PC-3 (cell line): ENCODE measurements at regions not wholly inside any gene's neighbourhood (a gene's known extent, or its start where the extent isn't known, plus 50 kb on each side); places are given as distances from the start of the nearest gene placed in this dataset.

ENCODE experiments used
- ATAC-seq: fragments of 200-7000 bp; cut with Tn5 transposase; 2 replicates; pipeline ENCODE4 v1.9.1; 2020; ENCODE audit warnings: mild to moderate bottlenecking, moderate library complexity
- BruUV-seq: library from RNA; stranded (reverse); fragments of 400-500 nt; replicated peaks from 2 replicates; lab custom pipeline; 2021; lab: Mats Ljungman, UMichigan
- CTCF ChIA-PET: fragments of 300-600 bp; sonication (Branson Sonifier 250); formaldehyde crosslinking; loops from one replicate; lab custom pipeline; 2022; ENCODE audit warnings: antibody characterized with exemption; lab: Charles Lee
- POLR2A ChIA-PET: fragments of 300-600 bp; sonication (Branson Sonifier 250); formaldehyde crosslinking; loops from one replicate; lab custom pipeline; 2022; ENCODE audit warnings: antibody characterized with exemption; ENCODE audit not compliant: unreplicated experiment; lab: Charles Lee
- DNase-seq: peaks from one replicate; pipeline ENCODE4 v3.0.0-alpha.2; 2015
- H2AFZ ChIP-seq: fragments of 300-600 bp; sonication (generic); 2 replicates; pipeline ENCODE4 v1.6.0; 2016; ENCODE audit warnings: antibody characterized with exemption, low read length
- H3F3A ChIP-seq: fragments of 300-600 bp; sonication (generic); one replicate; pipeline ENCODE4 v1.6.0; 2017; ENCODE audit warnings: antibody characterized with exemption, low read length, control low read depth, mild to moderate bottlenecking; ENCODE audit not compliant: unreplicated experiment
- H3K27ac ChIP-seq: fragments of 300-600 bp; sonication (generic); 2 replicates; pipeline ENCODE4 v1.5.1; 2016; ENCODE audit warnings: mild to moderate bottlenecking, low read length
- H3K27me3 ChIP-seq: fragments of 300-600 bp; sonication (generic); 2 replicates; pipeline ENCODE4 v1.6.1; 2016; ENCODE audit warnings: low read length, mixed read lengths
- H3K36me3 ChIP-seq: fragments of 300-600 bp; sonication (generic); 2 replicates; pipeline ENCODE4 v1.6.1; 2016; ENCODE audit warnings: low read depth, mixed run types, low read length, mixed read lengths
- H3K4me1 ChIP-seq: fragments of 300-600 bp; sonication (generic); 2 replicates; pipeline ENCODE4 v1.5.1; 2016; ENCODE audit warnings: low read length; ENCODE audit not compliant: insufficient read depth
- H3K4me2 ChIP-seq: fragments of 300-600 bp; sonication (generic); 2 replicates; pipeline ENCODE4 v1.6.0; 2016; ENCODE audit warnings: low read length
- H3K4me3 ChIP-seq: fragments of 300-600 bp; sonication (generic); 2 replicates; pipeline ENCODE4 v1.5.1; 2016; ENCODE audit warnings: mild to moderate bottlenecking, low read length, mixed read lengths
- H3K79me2 ChIP-seq: fragments of 300-600 bp; sonication (generic); 2 replicates; pipeline ENCODE4 v1.6.1; 2017; ENCODE audit warnings: low read length, mixed read lengths
- H3K9ac ChIP-seq: fragments of 300-600 bp; sonication (generic); 2 replicates; pipeline ENCODE4 v1.6.0; 2016; ENCODE audit warnings: mild to moderate bottlenecking, low read length
- H3K9me2 ChIP-seq: fragments of 300-600 bp; sonication (generic); replicated peaks from 2 replicates; pipeline ENCODE4 v1.6.1; 2016; ENCODE audit warnings: mixed run types, low read length, mixed read lengths
- H3K9me3 ChIP-seq: fragments of 300-600 bp; sonication (generic); 2 replicates; pipeline ENCODE4 v1.6.1; 2016; ENCODE audit warnings: low read length, mixed read lengths
- H4K20me1 ChIP-seq: fragments of 300-600 bp; sonication (generic); 2 replicates; pipeline ENCODE4 v1.6.1; 2016; ENCODE audit warnings: low read length, mixed read lengths
- CTCF ChIP-seq: fragments of 300-600 bp; sonication (generic); conservative IDR thresholded peaks from 2 replicates; pipeline ENCODE4 v1.5.1; 2017; ENCODE audit warnings: antibody characterized with exemption, low read depth, mild to moderate bottlenecking, low read length
- EZH2 ChIP-seq: fragments of 300-600 bp; sonication (generic); IDR thresholded peaks from one replicate; pipeline ENCODE4 v1.6.1; 2017; ENCODE audit warnings: antibody characterized with exemption, mild to moderate bottlenecking, low read length; ENCODE audit not compliant: unreplicated experiment
- EZH2phosphoT487 ChIP-seq: fragments of 300-600 bp; sonication (generic); IDR thresholded peaks from 2 replicates; pipeline ENCODE4 v1.6.1; 2018; ENCODE audit warnings: mild to moderate bottlenecking, antibody characterized with exemption, low read length, borderline replicate concordance
- intact Hi-C: fragments of 100-400 bp; cut with micrococcal nuclease; formaldehyde crosslinking; loops from 2 replicates; pipeline ENCODE4 v1.9.0; 2023

GRCh38 chr14:38870296-38870836 is 232.7 kb downstream of the SEC23A start:
- ATAC-seq, result no peak
- Histone ChIP-seq H4K20me1 (no peaks in the 10 kb centered on the region), H3K4me3 (no peak overlapping the region), H3K36me3 (no peaks in the 10 kb centered on the region), H3K27ac (no peak overlapping the region), H3K27me3 (peaks cover 16% of the 10 kb centered on the region), H3K79me2 (no peaks in the 10 kb centered on the region), H3K4me2 (no peak overlapping the region), H2AFZ (no peak overlapping the region), H3K9me3 (no peaks in the 10 kb centered on the region), H3K4me1 (no peaks in the 10 kb centered on the region), H3K9ac (no peak overlapping the region), H3K9me2 (no peaks in the 10 kb centered on the region), H3F3A (no peaks in the 10 kb centered on the region)
- DNase-seq, result no peak
- ChIA-PET CTCF (no interaction called here), POLR2A (no interaction called here)
- BruUV-seq, result no TSS peak
- TF ChIP-seq EZH2, result no peak
- no peak for TF ChIP-seq CTCF
- no peak for TF ChIP-seq EZH2phosphoT487
- intact Hi-C loops, result no loop called here

- no peaks in the 10 kb centered on the region for H3K4me1 ChIP-seq
- ChIA-PET CTCF (interaction anchor here (1.5 kb wide), 2 partner anchors 147 kb away, joined by 3 to 6 read pairs; no protein-coding TSS in a partner anchor), POLR2A (no interaction called here)
- no peaks in the 10 kb centered on the region for H3F3A ChIP-seq
- H3K79me2 ChIP-seq, result no peaks in the 10 kb centered on the region
- DNase-seq (no peak), ATAC-seq (peak; percentile 34)
- intact Hi-C loops, result loop anchor here (5.0 to 10.0 kb wide), 2 partner anchors 264 to 966 kb away; no protein-coding TSS in a partner anchor
- H2AFZ ChIP-seq, result no peak overlapping the region; the same call in 1 of the 2 replicates
- H3K9me2 ChIP-seq, result no peaks in the 10 kb centered on the region
- H4K20me1 ChIP-seq, result no peaks in the 10 kb centered on the region
- H3K36me3 ChIP-seq, result no peaks in the 10 kb centered on the region
- no TSS peak for BruUV-seq
- TF ChIP-seq CTCF (no peak), EZH2 (no peak), EZH2phosphoT487 (no peak)
- peaks cover 9% of the 10 kb centered on the region; the same call in 1 of the 2 replicates for H3K27me3 ChIP-seq
- H3K4me3 ChIP-seq, result no peak overlapping the region
- H3K27ac ChIP-seq, result no peak overlapping the region
- no peaks in the 10 kb centered on the region for H3K9me3 ChIP-seq
- no peak overlapping the region for H3K4me2 ChIP-seq
- no peak overlapping the region for H3K9ac ChIP-seq
Measured at GRCh38 chr14:38868399-38869290, 234.4 kb downstream of the SEC23A start.
